PC-3 (cell line): ENCODE measurements at regions not wholly inside any gene's neighbourhood (a gene's known extent, or its start where the extent isn't known, plus 50 kb on each side); places are given as distances from the start of the nearest gene placed in this dataset.

Source experiments
- EZH2 ChIP-seq: fragments of 300-600 bp; sonication (generic); IDR thresholded peaks from one replicate; pipeline ENCODE4 v1.6.1; 2017; ENCODE audit warnings: antibody characterized with exemption, mild to moderate bottlenecking, low read length; ENCODE audit not compliant: unreplicated experiment
- EZH2phosphoT487 ChIP-seq: fragments of 300-600 bp; sonication (generic); IDR thresholded peaks from 2 replicates; pipeline ENCODE4 v1.6.1; 2018; ENCODE audit warnings: mild to moderate bottlenecking, antibody characterized with exemption, low read length, borderline replicate concordance
- TF ChIP-seq, protein P1 (sequence below): fragments of 300-600 bp; sonication (generic); conservative IDR thresholded peaks from 2 replicates; pipeline ENCODE4 v1.5.1; 2017; ENCODE audit warnings: antibody characterized with exemption, low read depth, mild to moderate bottlenecking, low read length

DNA sequence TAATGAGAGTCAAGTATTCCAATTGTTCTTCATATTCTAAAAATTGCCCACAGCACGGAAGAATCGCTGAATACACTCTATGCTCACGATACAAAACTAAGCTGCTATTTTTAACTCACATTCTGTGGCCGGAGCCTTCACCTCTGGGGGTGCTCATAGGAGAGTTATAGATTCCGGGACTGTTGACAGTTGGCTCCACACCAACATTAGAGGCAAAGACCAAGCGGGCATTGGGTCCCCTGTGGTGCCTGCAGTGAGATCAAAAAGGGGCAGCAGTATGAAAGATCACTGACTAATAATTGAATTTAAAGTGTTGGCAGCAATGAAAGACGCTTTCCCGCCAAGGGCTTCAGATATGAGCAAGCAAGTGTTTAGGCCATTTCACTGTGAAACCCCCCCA lies 146.0 kb downstream of the TMEM144 start:
- TF ChIP-seq, protein P1, sequence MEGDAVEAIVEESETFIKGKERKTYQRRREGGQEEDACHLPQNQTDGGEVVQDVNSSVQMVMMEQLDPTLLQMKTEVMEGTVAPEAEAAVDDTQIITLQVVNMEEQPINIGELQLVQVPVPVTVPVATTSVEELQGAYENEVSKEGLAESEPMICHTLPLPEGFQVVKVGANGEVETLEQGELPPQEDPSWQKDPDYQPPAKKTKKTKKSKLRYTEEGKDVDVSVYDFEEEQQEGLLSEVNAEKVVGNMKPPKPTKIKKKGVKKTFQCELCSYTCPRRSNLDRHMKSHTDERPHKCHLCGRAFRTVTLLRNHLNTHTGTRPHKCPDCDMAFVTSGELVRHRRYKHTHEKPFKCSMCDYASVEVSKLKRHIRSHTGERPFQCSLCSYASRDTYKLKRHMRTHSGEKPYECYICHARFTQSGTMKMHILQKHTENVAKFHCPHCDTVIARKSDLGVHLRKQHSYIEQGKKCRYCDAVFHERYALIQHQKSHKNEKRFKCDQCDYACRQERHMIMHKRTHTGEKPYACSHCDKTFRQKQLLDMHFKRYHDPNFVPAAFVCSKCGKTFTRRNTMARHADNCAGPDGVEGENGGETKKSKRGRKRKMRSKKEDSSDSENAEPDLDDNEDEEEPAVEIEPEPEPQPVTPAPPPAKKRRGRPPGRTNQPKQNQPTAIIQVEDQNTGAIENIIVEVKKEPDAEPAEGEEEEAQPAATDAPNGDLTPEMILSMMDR: no peak
- no peak for TF ChIP-seq EZH2
- TF ChIP-seq EZH2phosphoT487: no peak
